ENCODE measurements at regions not wholly inside any gene's neighbourhood (a gene's known extent, or its start where the extent isn't known, plus 50 kb on each side); places are given as distances from the start of the nearest gene placed in this dataset.

DNA sequence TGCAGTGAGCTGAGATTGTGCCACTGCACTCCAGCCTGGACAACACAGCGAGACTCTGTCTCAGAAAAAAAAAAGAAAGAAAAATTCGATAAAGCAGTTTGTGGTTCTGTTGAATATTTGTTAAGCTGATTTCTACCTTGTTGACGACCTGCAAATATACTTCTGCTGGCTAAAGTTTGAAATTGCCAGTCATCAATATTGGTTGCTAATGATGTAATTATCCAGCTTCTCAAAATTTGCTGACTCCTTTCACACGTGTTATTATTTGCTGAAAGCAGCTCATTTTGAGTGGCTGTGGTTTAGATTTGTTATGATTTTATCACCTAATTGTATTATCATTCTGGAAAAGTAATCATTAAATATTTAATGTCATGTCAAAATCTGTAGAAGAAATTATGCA lies 774.3 kb downstream of the QKI start:
- WGBS (ENCODE audit: insufficient coverage, low coverage, missing lambda C conversion rate): 3% methylated on average over 4 of the region's 4 CpGs
- in situ Hi-C loops (cut with MboI): no loop called here

More for the DNA sequence above, 774.3 kb downstream of the QKI start:
- Histone ChIP-seq H3K9ac (ENCODE audit: insufficient read depth in 1 of 2, low read depth in 2 of 2, low read length in 2 of 2) (no peak overlapping the region), H3K79me2 (ENCODE audit: control insufficient read depth, insufficient read depth, low read length) (no peaks in the 10 kb centered on the region), H4K20me1 (replicated peaks; ENCODE audit: control insufficient read depth, insufficient read depth, low read length) (no peaks in the 10 kb centered on the region), H3K9me3 (replicated peaks; ENCODE audit: control insufficient read depth, insufficient read depth, low read depth, low read length) (no peaks in the 10 kb centered on the region), H3K4me1 (replicated peaks in 1 of 2; ENCODE audit: control insufficient read depth in 2 of 2, insufficient read depth in 2 of 2, low read length in 2 of 2) (no peaks in the 10 kb centered on the region), H2AFZ (ENCODE audit: low read depth, low read length) (no peak overlapping the region), H3K4me3 (no peak overlapping the region), H3K4me2 (ENCODE audit: insufficient read depth, low read length) (no peak overlapping the region), H3K27ac (ENCODE audit: extremely low read depth, low read depth, low read length) (no peak overlapping the region), H3K36me3 (ENCODE audit: control insufficient read depth, insufficient read depth, low read length) (no peaks in the 10 kb centered on the region), H3K27me3 (ENCODE audit: control insufficient read depth in 2 of 2, insufficient read depth in 2 of 2, low read length in 2 of 2) (no peaks in the 10 kb centered on the region), H3K9me1 (ENCODE audit: control insufficient read depth, insufficient read depth, low read length) (no peaks in the 10 kb centered on the region)
- no TSS peak for BruUV-seq (replicated peaks)
- FAIRE-seq (no peak), DNase-seq (ENCODE audit: extremely low read depth in 1 of 4, low spot score in 3 of 4) (no peak), ATAC-seq (no peak)
- intact Hi-C loops (cut with micrococcal nuclease): no loop called here
- ChIA-PET POLR2A (no interaction called here), CTCF (ENCODE audit: low intra/inter-chr PET ratio) (no interaction called here)
- TF ChIP-seq MAFF (IDR thresholded peaks at IDR 0.05; ENCODE audit: low read length): peak; percentile 23; the same call in 1 of the 2 replicates
- TF ChIP-seq, protein P1, sequence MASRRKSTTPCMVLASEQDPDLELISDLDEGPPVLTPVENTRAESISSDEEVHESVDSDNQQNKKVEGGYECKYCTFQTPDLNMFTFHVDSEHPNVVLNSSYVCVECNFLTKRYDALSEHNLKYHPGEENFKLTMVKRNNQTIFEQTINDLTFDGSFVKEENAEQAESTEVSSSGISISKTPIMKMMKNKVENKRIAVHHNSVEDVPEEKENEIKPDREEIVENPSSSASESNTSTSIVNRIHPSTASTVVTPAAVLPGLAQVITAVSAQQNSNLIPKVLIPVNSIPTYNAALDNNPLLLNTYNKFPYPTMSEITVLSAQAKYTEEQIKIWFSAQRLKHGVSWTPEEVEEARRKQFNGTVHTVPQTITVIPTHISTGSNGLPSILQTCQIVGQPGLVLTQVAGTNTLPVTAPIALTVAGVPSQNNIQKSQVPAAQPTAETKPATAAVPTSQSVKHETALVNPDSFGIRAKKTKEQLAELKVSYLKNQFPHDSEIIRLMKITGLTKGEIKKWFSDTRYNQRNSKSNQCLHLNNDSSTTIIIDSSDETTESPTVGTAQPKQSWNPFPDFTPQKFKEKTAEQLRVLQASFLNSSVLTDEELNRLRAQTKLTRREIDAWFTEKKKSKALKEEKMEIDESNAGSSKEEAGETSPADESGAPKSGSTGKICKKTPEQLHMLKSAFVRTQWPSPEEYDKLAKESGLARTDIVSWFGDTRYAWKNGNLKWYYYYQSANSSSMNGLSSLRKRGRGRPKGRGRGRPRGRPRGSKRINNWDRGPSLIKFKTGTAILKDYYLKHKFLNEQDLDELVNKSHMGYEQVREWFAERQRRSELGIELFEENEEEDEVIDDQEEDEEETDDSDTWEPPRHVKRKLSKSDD (conservative IDR thresholded peaks at IDR 0.05; ENCODE audit: low read length): no peak
- TF ChIP-seq MAFG (tag; conservative IDR thresholded peaks at IDR 0.05): peak; percentile 52; the same call in 1 of the 2 replicates
- TF ChIP-seq ZNF316 (IDR thresholded peaks at IDR 0.05): peak; percentile 38; the same call in 1 of the 2 replicates
- TF ChIP-seq E2F3 (CRISPR knock-in tag; IDR thresholded peaks at IDR 0.05): no peak
- no peak for TF ChIP-seq SAFB (IDR thresholded peaks at IDR 0.05; ENCODE audit: borderline replicate concordance, low read depth, low read length)
- TF ChIP-seq SRSF9 (IDR thresholded peaks at IDR 0.05; ENCODE audit: borderline replicate concordance, low read depth, low read length): no peak

Data from K562 (cell line).